ENCODE measurements at regions not wholly inside any gene's neighbourhood (a gene's known extent, or its start where the extent isn't known, plus 50 kb on each side); places are given as distances from the start of the nearest gene placed in this dataset.

GRCh38 chr5:117165068-117165467 is 590.4 kb upstream of the SEMA6A start:
- TF ChIP-seq POLR2A (IDR thresholded peaks at IDR 0.05) (no peak), CTCF (IDR thresholded peaks at IDR 0.05) (no peak)
- no peaks in the 10 kb centered on the region for H3K36me3 ChIP-seq
- WGBS, 2 donors: 97 to 100% methylated on average over 4 of the region's 4 CpGs
- H3K4me1 ChIP-seq: no peaks in the 10 kb centered on the region
- H3K27ac ChIP-seq: no peak overlapping the region
- DNase-seq: no peak
- intact Hi-C loops (cut with DNase I): no loop called here
- H3K27me3 ChIP-seq: no peaks in the 10 kb centered on the region
- no peak overlapping the region for H3K4me3 ChIP-seq (replicated peaks in 1 of 3)
- H3K9me3 ChIP-seq: no peaks in the 10 kb centered on the region

GRCh38 chr5:117161718-117162335 is 587.2 kb upstream of the SEMA6A start:
- 63 to 65% methylated on average over 7 of the region's 7 CpGs for whole genome bisulfite sequencing, 2 donors
- Histone ChIP-seq H3K36me3 (no peaks in the 10 kb centered on the region), H3K27me3 (no peaks in the 10 kb centered on the region), H3K9me3 (no peaks in the 10 kb centered on the region), H3K4me1 (no peaks in the 10 kb centered on the region), H3K4me3 (replicated peaks in 1 of 3) (no peak overlapping the region), H3K27ac (no peak overlapping the region)
- TF ChIP-seq POLR2A (IDR thresholded peaks at IDR 0.05) (no peak), CTCF (IDR thresholded peaks at IDR 0.05) (no peak)
- intact Hi-C loops (cut with DNase I): no loop called here
- DNase-seq: no peak

GRCh38 chr5:117160391-117160790 is 585.8 kb upstream of the SEMA6A start:
- DNase-seq: no peak
- intact Hi-C loops (cut with DNase I): no loop called here
- no peak overlapping the region for H3K4me3 ChIP-seq (replicated peaks in 1 of 3)
- no peaks in the 10 kb centered on the region for H3K36me3 ChIP-seq
- 42 to 51% methylated on average over 2 of the region's 2 CpGs for WGBS, 2 donors
- no peak for TF ChIP-seq CTCF (IDR thresholded peaks at IDR 0.05)
- no peak for TF ChIP-seq POLR2A (IDR thresholded peaks at IDR 0.05)
- no peaks in the 10 kb centered on the region for H3K27me3 ChIP-seq
- no peaks in the 10 kb centered on the region for H3K4me1 ChIP-seq
- H3K27ac ChIP-seq: no peak overlapping the region
- H3K9me3 ChIP-seq: no peaks in the 10 kb centered on the region

GRCh38 chr5:117149312-117149711 is 574.7 kb upstream of the SEMA6A start:
- Histone ChIP-seq H3K4me3 (replicated peaks in 1 of 3) (no peak overlapping the region), H3K4me1 (no peaks in the 10 kb centered on the region), H3K36me3 (no peaks in the 10 kb centered on the region), H3K27ac (no peak overlapping the region), H3K9me3 (no peaks in the 10 kb centered on the region), H3K27me3 (no peaks in the 10 kb centered on the region)
- 88% methylated on average over 4 of the region's 4 CpGs for WGBS, 2 donors
- no peak for TF ChIP-seq CTCF (IDR thresholded peaks at IDR 0.05)
- TF ChIP-seq POLR2A (IDR thresholded peaks at IDR 0.05): no peak
- no peak for DNase-seq
- intact Hi-C loops (cut with DNase I): no loop called here

GRCh38 chr5:117144086-117144485 is 569.5 kb upstream of the SEMA6A start:
- TF ChIP-seq POLR2A (IDR thresholded peaks at IDR 0.05) (no peak), CTCF (IDR thresholded peaks at IDR 0.05) (no peak)
- no peaks in the 10 kb centered on the region for H3K36me3 ChIP-seq
- no peak overlapping the region for H3K27ac ChIP-seq
- no peak overlapping the region for H3K4me3 ChIP-seq (replicated peaks in 1 of 3)
- H3K4me1 ChIP-seq: no peaks in the 10 kb centered on the region
- intact Hi-C loops (cut with DNase I): no loop called here
- no peak for DNase-seq
- H3K27me3 ChIP-seq: no peaks in the 10 kb centered on the region
- H3K9me3 ChIP-seq: no peaks in the 10 kb centered on the region

Measured in thyroid gland (tissue), 4 donors.